Lower leg skin (tissue), 4 donors: ENCODE measurements at regions not wholly inside any gene's neighbourhood (a gene's known extent, or its start where the extent isn't known, plus 50 kb on each side); places are given as distances from the start of the nearest gene placed in this dataset.
A peak's percentile ranks its signal among the peaks of the same experiment; 100 is the strongest.

Experiments
- DNase-seq, 2 donors: peaks; one replicate each; pipeline ENCODE4 v3.0.0-alpha.2; 2019; ENCODE audit warnings: low spot score in 2 of 2
- H3K4me3 ChIP-seq: fragments of 200-600 bp; sonication (generic); 2 replicates; pipeline ENCODE4 v1.5.1; 2017; ENCODE audit warnings: mild to moderate bottlenecking, low read depth; ENCODE audit not compliant: poor library complexity, severe bottlenecking
- POLR2A ChIP-seq, 2 donors: fragments of 450-650 bp; IDR thresholded peaks; one replicate each; pipeline ENCODE4 v1.6.1; 2016 to 2017; ENCODE audit warnings: antibody characterized with exemption in 2 of 2, mild to moderate bottlenecking in 1 of 2, moderate library complexity in 1 of 2
- WGBS, 2 donors: methylation state at CpG; one replicate each; pipeline ENCODE4 v1.1.5; 2018; 5-methylcytosine and 5-hydroxymethylcytosine counted together
- intact Hi-C: fragments of 100-400 bp; cut with DNase I; formaldehyde crosslinking; loops from one replicate; pipeline ENCODE4 v1.15.0; 2023; ENCODE audit warnings: low total_unique reads
- TF ChIP-seq, protein P1 (sequence below), 3 donors: fragments of 450-650 bp; IDR thresholded peaks; one replicate each; pipeline ENCODE4 v1.5.1; 2016; ENCODE audit warnings: antibody characterized with exemption in 3 of 3, mild to moderate bottlenecking in 3 of 3, moderate library complexity in 2 of 3

DNA sequence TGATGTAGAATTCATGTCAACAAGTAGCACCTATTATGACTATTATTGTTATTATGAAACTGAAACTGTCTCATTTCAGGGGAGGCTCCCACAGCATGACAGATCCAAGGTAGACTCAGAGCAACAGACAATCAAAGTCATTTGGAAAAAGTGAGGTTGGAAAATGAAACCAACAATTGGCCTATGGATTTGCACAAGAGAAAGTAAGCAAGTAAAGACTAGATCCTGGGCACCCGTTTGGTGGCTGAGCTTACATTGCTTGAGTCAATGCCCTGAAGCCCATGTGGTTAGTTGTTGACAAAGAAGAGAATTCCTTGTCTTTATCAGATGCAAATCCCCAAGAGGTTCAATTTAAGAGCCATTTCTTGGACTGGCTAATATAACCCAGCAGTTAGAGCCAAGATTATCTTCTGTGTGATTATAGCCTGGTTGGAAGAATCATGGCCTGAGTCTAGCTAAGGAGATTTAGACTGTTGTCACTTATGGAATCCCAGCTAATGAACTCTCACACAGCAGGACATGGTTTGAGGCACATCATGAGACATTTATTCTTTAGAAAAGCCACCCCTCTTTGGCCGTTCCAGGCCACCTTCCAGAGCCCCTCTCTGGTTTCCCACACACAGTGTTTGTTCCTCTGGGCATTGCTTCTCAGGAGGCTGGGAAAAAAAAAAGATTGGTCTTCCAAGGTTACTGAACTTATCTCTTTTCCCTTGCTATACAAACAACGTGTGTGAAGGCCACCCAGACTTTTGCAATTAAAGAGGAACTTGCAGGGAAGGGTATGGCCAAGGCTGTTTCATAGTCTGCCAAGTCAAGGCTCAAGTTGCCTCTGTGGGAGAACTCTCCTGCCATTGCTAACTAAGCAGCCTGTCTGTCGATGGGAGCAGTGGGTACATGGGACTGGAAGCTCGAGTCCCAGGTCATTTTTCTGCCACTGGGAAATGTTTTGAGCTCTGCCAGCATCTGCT lies 399.5 kb downstream of the ENC1 start:
- 34 to 40% methylated on average over 5 of the region's 5 CpGs for WGBS, 2 donors
- TF ChIP-seq, protein P1, sequence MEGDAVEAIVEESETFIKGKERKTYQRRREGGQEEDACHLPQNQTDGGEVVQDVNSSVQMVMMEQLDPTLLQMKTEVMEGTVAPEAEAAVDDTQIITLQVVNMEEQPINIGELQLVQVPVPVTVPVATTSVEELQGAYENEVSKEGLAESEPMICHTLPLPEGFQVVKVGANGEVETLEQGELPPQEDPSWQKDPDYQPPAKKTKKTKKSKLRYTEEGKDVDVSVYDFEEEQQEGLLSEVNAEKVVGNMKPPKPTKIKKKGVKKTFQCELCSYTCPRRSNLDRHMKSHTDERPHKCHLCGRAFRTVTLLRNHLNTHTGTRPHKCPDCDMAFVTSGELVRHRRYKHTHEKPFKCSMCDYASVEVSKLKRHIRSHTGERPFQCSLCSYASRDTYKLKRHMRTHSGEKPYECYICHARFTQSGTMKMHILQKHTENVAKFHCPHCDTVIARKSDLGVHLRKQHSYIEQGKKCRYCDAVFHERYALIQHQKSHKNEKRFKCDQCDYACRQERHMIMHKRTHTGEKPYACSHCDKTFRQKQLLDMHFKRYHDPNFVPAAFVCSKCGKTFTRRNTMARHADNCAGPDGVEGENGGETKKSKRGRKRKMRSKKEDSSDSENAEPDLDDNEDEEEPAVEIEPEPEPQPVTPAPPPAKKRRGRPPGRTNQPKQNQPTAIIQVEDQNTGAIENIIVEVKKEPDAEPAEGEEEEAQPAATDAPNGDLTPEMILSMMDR (IDR thresholded peaks at IDR 0.05) = no peak
- no peak for TF ChIP-seq POLR2A (IDR thresholded peaks at IDR 0.05)
- intact Hi-C loops = no loop called here
- no peak overlapping the region for H3K4me3 ChIP-seq
- DNase-seq = peak in 1 of 2 donors; percentile 41

GRCh38 chr5:74239261-74239660 lies 401.3 kb downstream of the ENC1 start:
- no peak overlapping the region for H3K4me3 ChIP-seq
- intact Hi-C loops = no loop called here
- 77 to 93% methylated on average over 2 of the region's 2 CpGs for WGBS, 2 donors
- TF ChIP-seq, protein P1 (IDR thresholded peaks at IDR 0.05) = no peak
- no peak for TF ChIP-seq POLR2A (IDR thresholded peaks at IDR 0.05)
- DNase-seq = no peak

GRCh38 chr5:74237571-74238145 lies 402.9 kb downstream of the ENC1 start:
- 90% methylated on average over 3 of the region's 3 CpGs for WGBS, 2 donors
- intact Hi-C loops = no loop called here
- TF ChIP-seq, protein P1 (IDR thresholded peaks at IDR 0.05) = no peak
- TF ChIP-seq POLR2A (IDR thresholded peaks at IDR 0.05) = no peak

DNA sequence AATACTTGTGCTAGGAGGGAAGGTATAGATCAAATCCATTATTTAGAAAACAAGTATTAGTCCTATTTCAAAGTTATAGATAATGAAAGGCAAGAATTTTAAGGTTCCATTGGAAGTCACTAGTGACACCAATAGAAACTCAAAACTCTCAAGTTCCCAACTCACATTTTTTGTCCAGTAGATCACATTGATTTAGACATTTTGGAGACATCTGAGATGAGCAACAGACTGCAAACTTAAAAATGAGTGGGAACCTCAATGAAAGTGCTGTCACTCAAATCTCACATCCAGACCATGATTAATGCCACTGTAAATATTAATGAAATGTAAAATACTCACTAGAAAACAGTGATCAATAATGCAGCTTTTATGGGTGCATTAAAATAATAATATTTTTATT lies 405.0 kb downstream of the ENC1 start:
- H3K4me3 ChIP-seq = no peak overlapping the region
- TF ChIP-seq, protein P1 (IDR thresholded peaks at IDR 0.05) = no peak
- TF ChIP-seq POLR2A (IDR thresholded peaks at IDR 0.05) = no peak
- intact Hi-C loops = no loop called here
- DNase-seq = no peak

More at GRCh38 chr5:74237571-74238145, 402.9 kb downstream of the ENC1 start:
- DNase-seq = no peak
- no peak overlapping the region for H3K4me3 ChIP-seq

GRCh38 chr5:74233571-74233970 lies 407.0 kb downstream of the ENC1 start:
- H3K4me3 ChIP-seq = no peak overlapping the region
- TF ChIP-seq, protein P1 (IDR thresholded peaks at IDR 0.05) = no peak
- TF ChIP-seq POLR2A (IDR thresholded peaks at IDR 0.05) = no peak
- WGBS, 2 donors = 72 to 81% methylated on average over 1 of the region's 1 CpG
- intact Hi-C loops = no loop called here
- DNase-seq = no peak
